ENCODE measurements at regions not wholly inside any gene's neighbourhood (a gene's known extent, or its start where the extent isn't known, plus 50 kb on each side); places are given as distances from the start of the nearest gene placed in this dataset.

DNA sequence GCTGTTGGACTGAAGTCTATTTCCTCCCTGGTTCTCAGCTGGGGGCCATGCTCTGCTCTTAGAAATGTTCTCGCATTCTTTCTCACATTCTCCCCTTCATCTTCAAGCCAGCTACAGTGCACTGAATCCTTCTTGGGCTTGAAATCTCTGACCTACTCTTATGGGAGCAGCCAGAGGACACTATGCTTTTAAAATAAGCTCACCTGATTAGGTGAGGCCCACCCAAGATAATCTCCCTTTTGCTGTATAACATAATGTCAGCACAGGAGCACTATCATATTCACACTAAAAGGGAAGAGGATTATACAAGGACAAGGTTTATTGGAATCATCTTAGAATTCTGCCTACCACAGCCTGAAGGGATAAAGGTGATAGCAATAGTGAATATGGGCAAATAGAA, 146.3 kb downstream of the ZNF674 start:
- Histone ChIP-seq H3K4me1 (ENCODE audit: insufficient read depth, low read length) (no peaks in the 10 kb centered on the region), H3K4me3 (ENCODE audit: low read length) (no peak overlapping the region), H3K27ac (ENCODE audit: low read depth, low read length) (no peak overlapping the region), H3K27me3 (ENCODE audit: insufficient read depth, low read length) (no peaks in the 10 kb centered on the region), H3K9me3 (ENCODE audit: insufficient read depth, low read depth, low read length) (no peaks in the 10 kb centered on the region), H3K36me3 (ENCODE audit: insufficient read depth, low read length) (no peaks in the 10 kb centered on the region), H3K9ac (ENCODE audit: low read depth, low read length) (no peak overlapping the region)
- 88% methylated on average over 1 of the region's 1 CpG for WGBS

DNA sequence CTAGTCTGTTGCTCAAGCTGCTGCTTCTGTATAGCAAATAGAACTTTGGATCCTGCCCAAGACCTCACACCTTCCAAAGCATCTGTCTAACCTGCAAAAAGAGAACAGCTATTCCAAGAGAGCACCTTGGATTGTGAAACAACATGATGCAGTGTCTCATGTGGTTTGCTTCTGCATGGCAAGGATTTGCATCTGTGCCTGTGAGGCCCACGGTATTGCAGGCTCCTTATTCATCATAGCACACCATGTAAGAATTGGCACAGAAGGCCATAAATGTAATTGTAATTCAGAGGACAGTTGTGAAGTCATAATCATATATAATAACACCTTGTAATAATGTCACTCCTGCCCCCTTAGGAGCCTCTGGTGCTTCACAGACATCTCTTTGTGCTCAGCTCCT, 147.1 kb downstream of the ZNF674 start:
- H3K36me3 ChIP-seq (ENCODE audit: insufficient read depth, low read length) = no peaks in the 10 kb centered on the region
- H3K9ac ChIP-seq (ENCODE audit: low read depth, low read length) = no peak overlapping the region
- H3K27ac ChIP-seq (ENCODE audit: low read depth, low read length) = no peak overlapping the region
- 83% methylated on average over 1 of the region's 1 CpG for WGBS
- H3K4me1 ChIP-seq (ENCODE audit: insufficient read depth, low read length) = no peaks in the 10 kb centered on the region
- H3K9me3 ChIP-seq (ENCODE audit: insufficient read depth, low read depth, low read length) = no peaks in the 10 kb centered on the region
- H3K4me3 ChIP-seq (ENCODE audit: low read length) = no peak overlapping the region
- H3K27me3 ChIP-seq (ENCODE audit: insufficient read depth, low read length) = no peaks in the 10 kb centered on the region

DNA sequence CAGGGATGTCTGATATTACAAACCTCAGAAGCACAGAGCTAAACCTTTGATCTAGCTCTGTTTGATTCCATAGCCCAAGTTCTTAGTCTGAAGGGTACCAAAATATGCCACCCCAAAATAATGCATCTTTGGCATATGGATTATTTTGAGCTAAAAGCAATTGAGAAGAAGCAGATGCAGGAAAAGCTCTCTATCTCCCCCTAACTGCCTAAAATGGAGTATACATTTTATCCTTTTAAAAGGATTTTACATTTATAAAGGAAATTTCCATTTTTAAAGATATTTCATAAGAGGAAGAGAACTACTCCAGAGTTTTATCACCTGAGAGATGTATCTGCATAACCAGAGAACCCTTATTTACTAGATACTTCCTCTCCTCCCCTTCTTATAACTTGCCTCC, 158.7 kb downstream of the ZNF674 start:
- Histone ChIP-seq H3K4me1 (ENCODE audit: insufficient read depth, low read length) (no peaks in the 10 kb centered on the region), H3K4me3 (ENCODE audit: low read length) (no peak overlapping the region), H3K9me3 (ENCODE audit: insufficient read depth, low read depth, low read length) (0 out of 2 replicates have a peak, but pooled peaks cover 5% of the 10 kb centered on the region), H3K27ac (ENCODE audit: low read depth, low read length) (no peak overlapping the region), H3K9ac (ENCODE audit: low read depth, low read length) (no peak overlapping the region), H3K27me3 (ENCODE audit: insufficient read depth, low read length) (no peaks in the 10 kb centered on the region), H3K36me3 (ENCODE audit: insufficient read depth, low read length) (no peaks in the 10 kb centered on the region)

DNA sequence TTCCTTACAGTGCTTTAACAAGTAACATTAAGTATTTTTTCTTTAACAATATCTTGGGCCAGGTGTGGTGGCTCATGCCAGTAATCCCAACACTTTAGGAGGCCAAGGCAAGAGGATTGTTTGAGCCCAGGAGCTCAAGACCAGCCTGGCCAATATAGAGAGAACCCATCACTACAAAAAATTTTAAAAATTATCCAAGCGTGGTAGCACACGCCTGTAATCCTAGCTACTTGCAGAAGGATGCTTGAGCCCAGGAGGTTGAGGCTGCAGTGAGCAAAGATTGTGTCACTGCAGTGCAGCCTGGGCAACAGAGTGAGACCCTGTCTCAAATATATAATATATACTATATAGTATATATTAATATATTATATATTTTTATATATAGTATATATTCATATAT, 162.2 kb downstream of the ZNF674 start:
- Histone ChIP-seq H3K9me3 (ENCODE audit: insufficient read depth, low read depth, low read length) (no peaks in the 10 kb centered on the region), H3K27ac (ENCODE audit: low read depth, low read length) (no peak overlapping the region), H3K4me1 (ENCODE audit: insufficient read depth, low read length) (no peaks in the 10 kb centered on the region), H3K4me3 (ENCODE audit: low read length) (no peak overlapping the region), H3K27me3 (ENCODE audit: insufficient read depth, low read length) (no peaks in the 10 kb centered on the region), H3K36me3 (ENCODE audit: insufficient read depth, low read length) (no peaks in the 10 kb centered on the region), H3K9ac (ENCODE audit: low read depth, low read length) (no peak overlapping the region)
- WGBS = 100% methylated on average over 2 of the region's 2 CpGs

DNA sequence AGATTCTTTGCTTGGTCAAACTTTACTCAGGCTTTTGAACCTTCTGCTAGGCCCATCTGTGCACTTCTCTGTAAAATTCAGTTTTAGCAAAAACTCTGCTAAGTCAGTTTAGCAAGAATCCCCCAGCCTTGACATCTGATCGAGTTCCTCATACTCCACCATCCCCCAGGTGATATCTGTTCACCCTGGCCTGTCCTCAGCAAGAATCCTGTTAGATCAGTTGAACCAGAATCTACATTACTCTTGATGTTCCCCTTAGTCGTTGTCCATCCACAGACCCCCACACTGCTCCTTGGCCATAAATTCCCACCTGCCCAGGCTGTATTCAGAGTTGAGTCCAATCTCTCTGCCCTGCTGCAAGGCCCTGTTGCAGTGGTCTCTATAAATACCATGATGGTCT, 162.6 kb downstream of the ZNF674 start:
- H3K27ac ChIP-seq (ENCODE audit: low read depth, low read length) = no peak overlapping the region
- H3K9me3 ChIP-seq (ENCODE audit: insufficient read depth, low read depth, low read length) = no peaks in the 10 kb centered on the region
- whole genome bisulfite sequencing = 91% methylated on average over 2 of the region's 2 CpGs

DNA sequence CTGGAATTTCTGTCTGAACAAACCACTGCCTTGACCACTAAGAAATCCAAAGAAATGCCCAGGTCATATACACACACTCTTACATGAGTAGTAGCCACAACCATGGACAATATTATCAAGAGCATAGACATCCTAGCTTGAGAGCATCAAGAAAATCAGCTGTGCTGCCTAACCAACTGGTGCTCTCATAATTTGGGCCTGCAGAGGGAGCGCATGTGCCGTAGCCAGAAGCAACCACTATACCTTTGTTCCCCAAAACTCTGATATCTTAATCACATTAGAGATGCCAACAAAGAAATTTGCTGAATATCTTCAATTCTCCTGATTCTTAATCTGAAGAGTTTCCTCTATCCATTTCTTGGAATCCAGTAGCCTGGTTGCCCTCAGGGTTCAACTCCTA, 163.6 kb downstream of the ZNF674 start:
- 87% methylated on average over 2 of the region's 2 CpGs for WGBS
- no peaks in the 10 kb centered on the region for H3K9me3 ChIP-seq (ENCODE audit: insufficient read depth, low read depth, low read length)
- H3K4me1 ChIP-seq (ENCODE audit: insufficient read depth, low read length) = no peaks in the 10 kb centered on the region

More for the DNA sequence above, 162.6 kb downstream of the ZNF674 start:
- Histone ChIP-seq H3K27me3 (ENCODE audit: insufficient read depth, low read length) (no peaks in the 10 kb centered on the region), H3K4me3 (ENCODE audit: low read length) (no peak overlapping the region), H3K4me1 (ENCODE audit: insufficient read depth, low read length) (no peaks in the 10 kb centered on the region), H3K36me3 (ENCODE audit: insufficient read depth, low read length) (no peaks in the 10 kb centered on the region), H3K9ac (ENCODE audit: low read depth, low read length) (no peak overlapping the region)

DNA sequence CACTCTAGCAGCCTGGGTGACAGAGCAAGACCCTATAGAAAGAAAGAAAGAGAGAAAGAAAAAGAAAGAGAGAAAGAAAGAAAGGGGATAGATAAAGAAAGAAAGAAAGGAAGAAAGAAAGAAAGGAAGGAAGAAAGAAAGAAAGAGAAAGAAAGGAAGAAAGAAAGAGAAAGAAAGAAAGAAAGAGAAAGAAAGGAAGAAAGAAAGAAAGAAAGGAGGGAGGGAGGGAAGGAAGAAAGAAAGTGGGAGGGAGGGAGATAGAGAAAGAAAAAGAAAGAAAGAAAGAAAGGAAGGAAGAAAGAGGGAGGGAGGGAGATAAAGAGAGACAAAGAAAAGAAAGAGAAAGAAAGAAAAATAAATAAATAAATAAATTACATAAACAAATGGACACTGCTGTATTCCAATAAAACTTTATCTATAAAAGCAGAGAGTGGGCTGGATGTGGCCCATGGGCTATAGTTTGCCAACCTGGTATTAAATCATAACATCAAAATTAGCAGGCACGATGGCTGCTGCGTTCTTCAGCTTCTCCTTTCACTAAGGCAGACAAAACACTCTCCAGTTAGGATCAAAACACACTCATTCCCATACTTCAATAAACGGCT, 165.0 kb downstream of the ZNF674 start:
- no peaks in the 10 kb centered on the region for H3K9me3 ChIP-seq (ENCODE audit: insufficient read depth, low read depth, low read length)
- H3K9ac ChIP-seq (ENCODE audit: low read depth, low read length) = no peak overlapping the region
- no peaks in the 10 kb centered on the region for H3K27me3 ChIP-seq (ENCODE audit: insufficient read depth, low read length)
- H3K27ac ChIP-seq (ENCODE audit: low read depth, low read length) = no peak overlapping the region
- no peaks in the 10 kb centered on the region for H3K36me3 ChIP-seq (ENCODE audit: insufficient read depth, low read length)
- 85% methylated on average over 3 of the region's 3 CpGs for WGBS
- peaks cover 12% of the 10 kb centered on the region for H3K4me1 ChIP-seq (ENCODE audit: insufficient read depth, low read length)
- no peak overlapping the region for H3K4me3 ChIP-seq (ENCODE audit: low read length)

More for the DNA sequence above, 163.6 kb downstream of the ZNF674 start:
- Histone ChIP-seq H3K36me3 (ENCODE audit: insufficient read depth, low read length) (no peaks in the 10 kb centered on the region), H3K9ac (ENCODE audit: low read depth, low read length) (no peak overlapping the region), H3K27me3 (ENCODE audit: insufficient read depth, low read length) (no peaks in the 10 kb centered on the region), H3K27ac (ENCODE audit: low read depth, low read length) (no peak overlapping the region), H3K4me3 (ENCODE audit: low read length) (no peak overlapping the region)

DNA sequence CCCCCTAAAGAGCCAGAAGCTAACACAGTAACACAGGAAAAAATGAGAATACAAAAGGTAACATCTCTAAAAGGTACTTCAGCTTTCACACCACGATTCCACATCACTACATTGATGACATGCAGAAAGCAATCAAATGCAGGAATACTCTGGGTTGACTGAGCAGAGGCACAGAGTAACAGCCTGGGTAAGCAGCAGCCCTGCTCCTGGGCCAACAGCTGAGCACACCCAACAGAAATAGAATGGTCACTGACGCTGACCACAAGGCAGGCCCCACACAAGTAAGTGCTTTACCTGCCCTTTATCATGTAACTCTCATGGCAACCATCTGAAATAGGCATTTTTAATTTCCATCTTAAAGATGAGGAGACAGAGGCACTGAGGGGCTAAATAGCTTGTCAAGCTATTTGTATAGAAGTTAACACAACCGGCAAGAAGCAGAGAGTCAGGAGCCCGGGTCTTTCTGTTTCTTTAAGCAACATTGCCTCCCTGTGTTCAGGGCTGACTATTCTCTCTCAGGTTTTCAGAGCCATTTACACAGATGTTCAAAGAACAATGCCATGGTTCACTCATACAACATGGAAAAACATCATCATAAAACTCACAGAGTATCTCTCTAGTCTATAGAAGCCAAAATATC, 168.9 kb downstream of the ZNF674 start:
- Histone ChIP-seq H3K4me1 (ENCODE audit: insufficient read depth, low read length) (peaks cover 13% of the 10 kb centered on the region), H3K36me3 (ENCODE audit: insufficient read depth, low read length) (no peaks in the 10 kb centered on the region), H3K27me3 (ENCODE audit: insufficient read depth, low read length) (no peaks in the 10 kb centered on the region), H3K9ac (ENCODE audit: low read depth, low read length) (no peak overlapping the region), H3K9me3 (ENCODE audit: insufficient read depth, low read depth, low read length) (no peaks in the 10 kb centered on the region), H3K27ac (ENCODE audit: low read depth, low read length) (peak overlapping the region; percentile 3; the same call in 1 of the 2 replicates), H3K4me3 (ENCODE audit: low read length) (no peak overlapping the region)
- 14% methylated on average over 4 of the region's 4 CpGs for WGBS

DNA sequence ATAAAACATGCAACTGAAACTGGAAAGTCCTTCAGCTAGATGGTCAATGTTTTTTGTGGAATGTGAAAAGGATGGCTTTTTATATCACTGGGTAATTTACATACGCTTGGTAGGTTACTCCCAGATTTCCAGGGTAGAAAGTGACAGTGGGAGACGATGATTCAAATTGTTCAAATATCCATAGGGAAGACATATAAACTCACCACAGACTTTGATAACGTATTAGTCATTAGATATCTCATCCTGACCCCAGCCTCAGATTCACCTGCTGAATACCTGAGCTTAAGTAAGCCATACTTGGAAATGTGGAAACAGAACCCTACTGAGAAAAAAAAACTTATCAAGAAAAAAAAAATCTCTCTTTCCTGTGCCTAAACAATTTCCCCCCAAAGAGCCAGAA, 169.4 kb downstream of the ZNF674 start:
- H3K9ac ChIP-seq (ENCODE audit: low read depth, low read length) = peak overlapping the region; percentile 36; the same call in 1 of the 2 replicates
- H3K9me3 ChIP-seq (ENCODE audit: insufficient read depth, low read depth, low read length) = no peaks in the 10 kb centered on the region
- peak overlapping the region; percentile 3; the same call in 1 of the 2 replicates for H3K27ac ChIP-seq (ENCODE audit: low read depth, low read length)
- 98% methylated on average over 3 of the region's 3 CpGs for WGBS
- no peaks in the 10 kb centered on the region for H3K36me3 ChIP-seq (ENCODE audit: insufficient read depth, low read length)
- peaks cover 13% of the 10 kb centered on the region for H3K4me1 ChIP-seq (ENCODE audit: insufficient read depth, low read length)
- H3K4me3 ChIP-seq (ENCODE audit: low read length) = no peak overlapping the region
- H3K27me3 ChIP-seq (ENCODE audit: insufficient read depth, low read length) = no peaks in the 10 kb centered on the region

DNA sequence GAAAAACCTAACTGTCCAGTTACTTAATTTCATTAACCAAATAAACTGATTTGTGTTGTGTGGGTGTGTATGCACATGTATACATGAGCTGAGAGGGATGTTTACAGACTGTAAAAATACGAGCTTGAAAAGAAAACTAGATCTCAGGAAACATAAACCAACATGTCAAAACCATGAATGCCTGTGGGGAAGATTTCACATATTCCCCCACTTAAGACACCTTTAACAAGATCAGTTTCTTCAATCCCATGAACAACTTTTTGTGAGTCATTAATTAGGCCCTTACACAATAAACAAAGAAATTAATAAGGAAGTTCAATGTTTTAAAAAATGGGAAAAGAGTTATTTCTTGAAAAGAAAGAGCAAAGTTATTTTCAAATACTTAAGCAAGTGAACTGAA, 170.8 kb downstream of the ZNF674 start:
- Histone ChIP-seq H3K27ac (ENCODE audit: low read depth, low read length) (no peak overlapping the region), H3K4me3 (ENCODE audit: low read length) (no peak overlapping the region), H3K9ac (ENCODE audit: low read depth, low read length) (no peak overlapping the region), H3K27me3 (ENCODE audit: insufficient read depth, low read length) (no peaks in the 10 kb centered on the region), H3K9me3 (ENCODE audit: insufficient read depth, low read depth, low read length) (no peaks in the 10 kb centered on the region), H3K4me1 (ENCODE audit: insufficient read depth, low read length) (peaks cover 13% of the 10 kb centered on the region), H3K36me3 (ENCODE audit: insufficient read depth, low read length) (no peaks in the 10 kb centered on the region)
- no CpG with 5 or more reads among the region's 1 CpG for WGBS

DNA sequence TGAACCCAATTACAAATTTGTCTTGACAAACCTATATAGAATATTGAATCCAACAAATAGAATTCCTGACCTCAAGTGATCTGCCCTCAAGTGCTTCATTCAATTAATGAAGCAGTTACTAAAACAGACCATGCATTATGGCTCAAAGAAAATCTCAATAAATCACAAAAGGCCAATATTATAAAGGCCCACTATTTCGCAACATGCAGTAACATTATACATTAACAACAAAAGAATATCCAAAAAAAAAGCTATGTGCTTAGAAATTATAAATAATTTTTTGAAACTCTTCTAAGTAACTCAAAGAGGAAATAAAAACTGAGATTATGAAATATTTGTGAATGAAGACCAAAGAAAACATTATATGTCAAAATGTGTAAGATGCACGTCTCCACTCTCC, 177.7 kb downstream of the ZNF674 start:
- Histone ChIP-seq H3K27me3 (ENCODE audit: insufficient read depth, low read length) (no peaks in the 10 kb centered on the region), H3K9ac (ENCODE audit: low read depth, low read length) (no peak overlapping the region), H3K4me3 (ENCODE audit: low read length) (no peak overlapping the region), H3K4me1 (ENCODE audit: insufficient read depth, low read length) (0 out of 2 replicates have a peak, but pooled peaks cover 13% of the 10 kb centered on the region), H3K36me3 (ENCODE audit: insufficient read depth, low read length) (no peaks in the 10 kb centered on the region), H3K27ac (ENCODE audit: low read depth, low read length) (peak overlapping the region; percentile 81; the same call in 1 of the 2 replicates), H3K9me3 (ENCODE audit: insufficient read depth, low read depth, low read length) (no peaks in the 10 kb centered on the region)
- WGBS = 100% methylated on average over 1 of the region's 2 CpGs

Data from HUES64 (cell line).